ENCODE measurements at regions not wholly inside any gene's neighbourhood (a gene's known extent, or its start where the extent isn't known, plus 50 kb on each side); places are given as distances from the start of the nearest gene placed in this dataset.

GRCh38 chr12:124636138-124636978, 68.9 kb upstream of the NCOR2 start (continued):
- TF ChIP-seq ZZZ3 (IDR thresholded peaks at IDR 0.05; ENCODE audit: control insufficient read depth, insufficient read length, low read depth) (no peak), TAF1 (IDR thresholded peaks at IDR 0.05; ENCODE audit: borderline replicate concordance, low read depth, low read length) (no peak), TCF7 (IDR thresholded peaks at IDR 0.05; ENCODE audit: borderline replicate concordance) (no peak), LARP7 (IDR thresholded peaks at IDR 0.05) (no peak), BRCA1 (IDR thresholded peaks at IDR 0.05; ENCODE audit: low read depth, low read length) (no peak), E4F1 (IDR thresholded peaks at IDR 0.05; ENCODE audit: borderline replicate concordance, partially characterized antibody) (no peak), SP1 (IDR thresholded peaks at IDR 0.05; ENCODE audit: low read depth, low read length) (no peak), CBX3 (IDR thresholded peaks at IDR 0.05; ENCODE audit: borderline replicate concordance, low read depth) (no peak)
- TF ChIP-seq, protein P1, sequence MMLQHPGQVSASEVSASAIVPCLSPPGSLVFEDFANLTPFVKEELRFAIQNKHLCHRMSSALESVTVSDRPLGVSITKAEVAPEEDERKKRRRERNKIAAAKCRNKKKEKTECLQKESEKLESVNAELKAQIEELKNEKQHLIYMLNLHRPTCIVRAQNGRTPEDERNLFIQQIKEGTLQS (IDR thresholded peaks at IDR 0.05; ENCODE audit: borderline replicate concordance, extremely low read depth, low read depth, low read length), result no peak
- TF ChIP-seq, protein P2, sequence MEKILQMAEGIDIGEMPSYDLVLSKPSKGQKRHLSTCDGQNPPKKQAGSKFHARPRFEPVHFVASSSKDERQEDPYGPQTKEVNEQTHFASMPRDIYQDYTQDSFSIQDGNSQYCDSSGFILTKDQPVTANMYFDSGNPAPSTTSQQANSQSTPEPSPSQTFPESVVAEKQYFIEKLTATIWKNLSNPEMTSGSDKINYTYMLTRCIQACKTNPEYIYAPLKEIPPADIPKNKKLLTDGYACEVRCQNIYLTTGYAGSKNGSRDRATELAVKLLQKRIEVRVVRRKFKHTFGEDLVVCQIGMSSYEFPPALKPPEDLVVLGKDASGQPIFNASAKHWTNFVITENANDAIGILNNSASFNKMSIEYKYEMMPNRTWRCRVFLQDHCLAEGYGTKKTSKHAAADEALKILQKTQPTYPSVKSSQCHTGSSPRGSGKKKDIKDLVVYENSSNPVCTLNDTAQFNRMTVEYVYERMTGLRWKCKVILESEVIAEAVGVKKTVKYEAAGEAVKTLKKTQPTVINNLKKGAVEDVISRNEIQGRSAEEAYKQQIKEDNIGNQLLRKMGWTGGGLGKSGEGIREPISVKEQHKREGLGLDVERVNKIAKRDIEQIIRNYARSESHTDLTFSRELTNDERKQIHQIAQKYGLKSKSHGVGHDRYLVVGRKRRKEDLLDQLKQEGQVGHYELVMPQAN (conservative IDR thresholded peaks at IDR 0.05), result no peak
- TF ChIP-seq, protein P3, sequence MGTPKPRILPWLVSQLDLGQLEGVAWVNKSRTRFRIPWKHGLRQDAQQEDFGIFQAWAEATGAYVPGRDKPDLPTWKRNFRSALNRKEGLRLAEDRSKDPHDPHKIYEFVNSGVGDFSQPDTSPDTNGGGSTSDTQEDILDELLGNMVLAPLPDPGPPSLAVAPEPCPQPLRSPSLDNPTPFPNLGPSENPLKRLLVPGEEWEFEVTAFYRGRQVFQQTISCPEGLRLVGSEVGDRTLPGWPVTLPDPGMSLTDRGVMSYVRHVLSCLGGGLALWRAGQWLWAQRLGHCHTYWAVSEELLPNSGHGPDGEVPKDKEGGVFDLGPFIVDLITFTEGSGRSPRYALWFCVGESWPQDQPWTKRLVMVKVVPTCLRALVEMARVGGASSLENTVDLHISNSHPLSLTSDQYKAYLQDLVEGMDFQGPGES (IDR thresholded peaks at IDR 0.05), result no peak
